Hematopoietic multipotent progenitor cell treated with erythropoietin and hydrocortisone succinate and interleukin-3 and kit ligand, for 8 days (in vitro differentiated cells): ENCODE measurements at regions not wholly inside any gene's neighbourhood (a gene's known extent, or its start where the extent isn't known, plus 50 kb on each side); places are given as distances from the start of the nearest gene placed in this dataset.

Source experiments
- DNase-seq: peaks from one replicate; pipeline ENCODE4 v3.0.0-alpha.2; 2015

- no peak for DNase-seq
These were observed 220.3 kb downstream of the C1D start for GRCh38 chr2:67842375-67842959.

GRCh38 chr2:67844024-67844540 lies 218.7 kb downstream of the C1D start:
- no peak for DNase-seq

GRCh38 chr2:67845621-67846369 lies 217.0 kb downstream of the C1D start:
- DNase-seq, result no peak

GRCh38 chr2:67846370-67847070 lies 216.3 kb downstream of the C1D start:
- peak; percentile 69 for DNase-seq

GRCh38 chr2:67848551-67849285 lies 214.1 kb downstream of the C1D start:
- no peak for DNase-seq

GRCh38 chr2:67851016-67851415 lies 211.8 kb downstream of the C1D start:
- DNase-seq, result no peak

- no peak for DNase-seq
These were observed 210.6 kb downstream of the C1D start for GRCh38 chr2:67851956-67852824.

- no peak for DNase-seq
These were observed 208.6 kb downstream of the C1D start for GRCh38 chr2:67854103-67854743.

GRCh38 chr2:67854798-67855197 lies 208.0 kb downstream of the C1D start:
- DNase-seq, result no peak

- DNase-seq, result no peak
These were observed 205.9 kb downstream of the C1D start for GRCh38 chr2:67856866-67857265.

GRCh38 chr2:67857836-67858235 lies 205.0 kb downstream of the C1D start:
- no peak for DNase-seq

- DNase-seq, result no peak
These were observed 203.9 kb downstream of the C1D start for GRCh38 chr2:67858886-67859285.

- no peak for DNase-seq
These were observed 196.9 kb downstream of the C1D start for GRCh38 chr2:67865917-67866316.

GRCh38 chr2:67867735-67868134 lies 195.1 kb downstream of the C1D start:
- DNase-seq, result no peak

- DNase-seq, result no peak
These were observed 191.0 kb downstream of the C1D start for GRCh38 chr2:67871686-67872412.

- no peak for DNase-seq
These were observed 190.3 kb downstream of the C1D start for GRCh38 chr2:67872481-67872880.

- no peak for DNase-seq
These were observed 188.9 kb downstream of the C1D start for GRCh38 chr2:67873916-67874315.

- no peak for DNase-seq
These were observed 186.6 kb downstream of the C1D start for GRCh38 chr2:67876176-67876575.

GRCh38 chr2:67877301-67877700 lies 185.5 kb downstream of the C1D start:
- DNase-seq, result no peak

GRCh38 chr2:67878743-67879142 lies 184.1 kb downstream of the C1D start:
- no peak for DNase-seq
